GM21576 (cell line): ENCODE measurements at regions not wholly inside any gene's neighbourhood (a gene's known extent, or its start where the extent isn't known, plus 50 kb on each side); places are given as distances from the start of the nearest gene placed in this dataset.

Source experiments
- ATAC-seq: cut with Tn5 transposase; IDR thresholded peaks from one replicate; pipeline ENCODE4 v1.9.1; 2021; ENCODE audit warnings: mild to moderate bottlenecking, moderate library complexity; ENCODE audit not compliant: unreplicated experiment

- no peak for ATAC-seq
These were observed 56.6 kb upstream of the ID3 start for GRCh38 chr1:23615852-23616251.

- no peak for ATAC-seq
These were observed 56.1 kb upstream of the ID3 start for GRCh38 chr1:23615423-23615822.

- no peak for ATAC-seq
These were observed 54.8 kb upstream of the ID3 start for GRCh38 chr1:23614032-23614660.

- ATAC-seq, result no peak
These were observed 54.1 kb upstream of the ID3 start for GRCh38 chr1:23613191-23614031.

GRCh38 chr1:23611601-23612327 is 52.5 kb upstream of the ID3 start:
- ATAC-seq, result no peak

GRCh38 chr1:23610677-23611076 is 51.4 kb upstream of the ID3 start:
- ATAC-seq, result no peak

- ATAC-seq, result no peak
These were observed 50.7 kb upstream of the ID3 start for GRCh38 chr1:23609971-23610370.
